IPS-20b (cell line): ENCODE measurements at regions not wholly inside any gene's neighbourhood (a gene's known extent, or its start where the extent isn't known, plus 50 kb on each side); places are given as distances from the start of the nearest gene placed in this dataset.
"Not testable (repeated sequence)": the region's sequence is repeated elsewhere in the genome, so short reads cannot be mapped to it uniquely, and the experiment has no call there.

Source experiments
- H3K27ac ChIP-seq: one replicate; pipeline ENCODE4 v1.5.1; 2013; ENCODE audit warnings: low read length
- H3K27me3 ChIP-seq: 2 replicates; pipeline ENCODE4 v1.6.1; 2013; ENCODE audit warnings: mild to moderate bottlenecking, low read length, inconsistent platforms; ENCODE audit not compliant: insufficient read depth
- H3K36me3 ChIP-seq: 2 replicates; pipeline ENCODE4 v1.6.1; 2013; ENCODE audit warnings: low read depth, mild to moderate bottlenecking, inconsistent platforms, low read length, moderate library complexity; ENCODE audit not compliant: insufficient read depth
- H3K4me1 ChIP-seq: 2 replicates; pipeline ENCODE4 v1.6.1; 2013; ENCODE audit warnings: mild to moderate bottlenecking, control low read depth, inconsistent platforms, low read length, moderate library complexity; ENCODE audit not compliant: insufficient read depth
- H3K4me3 ChIP-seq: 2 replicates; pipeline ENCODE4 v1.5.1; 2013; ENCODE audit warnings: mild to moderate bottlenecking, low read length, inconsistent platforms
- H3K9ac ChIP-seq: 2 replicates; pipeline ENCODE4 v1.6.1; 2013; ENCODE audit warnings: low read depth, mild to moderate bottlenecking, inconsistent platforms, low read length, moderate library complexity
- H3K9me3 ChIP-seq: 2 replicates; pipeline ENCODE4 v1.6.1; 2013; ENCODE audit warnings: mild to moderate bottlenecking, low read depth, low read length, inconsistent platforms; ENCODE audit not compliant: insufficient read depth

- Histone ChIP-seq H3K9ac (no peak overlapping the region), H3K27ac (no peak overlapping the region), H3K36me3 (no peaks in the 10 kb centered on the region), H3K4me1 (no peaks in the 10 kb centered on the region), H3K27me3 (no peaks in the 10 kb centered on the region), H3K4me3 (no peak overlapping the region), H3K9me3 (no peaks in the 10 kb centered on the region; the same call in 1 of the 2 replicates)
Measured at GRCh38 chr9:135173066-135173465, 85.6 kb downstream of the OLFM1 start.

- Histone ChIP-seq H3K9ac (no peak overlapping the region), H3K27ac (no peak overlapping the region), H3K9me3 (no peaks in the 10 kb centered on the region; the same call in 1 of the 2 replicates), H3K36me3 (no peaks in the 10 kb centered on the region), H3K27me3 (no peaks in the 10 kb centered on the region), H3K4me3 (no peak overlapping the region), H3K4me1 (no peaks in the 10 kb centered on the region)
Measured at GRCh38 chr9:135174248-135174647, 86.8 kb downstream of the OLFM1 start.

- Histone ChIP-seq H3K27me3 (no peaks in the 10 kb centered on the region), H3K9ac (no peak overlapping the region), H3K9me3 (no peaks in the 10 kb centered on the region; the same call in 1 of the 2 replicates), H3K27ac (no peak overlapping the region), H3K36me3 (no peaks in the 10 kb centered on the region), H3K4me3 (no peak overlapping the region), H3K4me1 (no peaks in the 10 kb centered on the region)
Measured at GRCh38 chr9:135174981-135175380, 87.5 kb downstream of the OLFM1 start.

GRCh38 chr9:135176284-135176683 lies 88.8 kb downstream of the OLFM1 start:
- H3K36me3 ChIP-seq = no peaks in the 10 kb centered on the region
- H3K27ac ChIP-seq = no peak overlapping the region
- no peak overlapping the region for H3K4me3 ChIP-seq
- H3K27me3 ChIP-seq = no peaks in the 10 kb centered on the region
- H3K9ac ChIP-seq = no peak overlapping the region
- no peaks in the 10 kb centered on the region for H3K4me1 ChIP-seq
- H3K9me3 ChIP-seq = no peaks in the 10 kb centered on the region; the same call in 1 of the 2 replicates

DNA sequence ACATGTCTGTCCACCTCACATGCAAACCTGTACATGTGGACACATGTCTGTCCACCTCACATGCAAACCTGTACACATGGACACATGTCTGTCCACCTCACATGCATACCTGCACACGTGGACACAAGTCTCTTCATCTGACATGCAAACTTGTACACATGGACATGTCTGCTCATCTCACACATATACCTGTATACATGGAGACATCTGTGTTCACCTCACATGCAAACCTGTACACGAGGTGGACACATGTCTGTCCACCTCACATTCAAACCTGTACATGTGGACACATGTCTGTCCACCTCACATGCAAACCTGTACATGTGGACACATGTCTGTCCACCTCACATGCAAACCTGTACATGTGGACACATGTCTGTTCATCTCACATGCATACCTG lies 90.1 kb downstream of the OLFM1 start:
- not testable (repeated sequence) for H3K27ac ChIP-seq, H3K4me1 ChIP-seq, H3K36me3 ChIP-seq, H3K9ac ChIP-seq, H3K27me3 ChIP-seq, H3K9me3 ChIP-seq, H3K4me3 ChIP-seq

GRCh38 chr9:135178498-135178897 lies 91.0 kb downstream of the OLFM1 start:
- H3K9me3 ChIP-seq = no peaks in the 10 kb centered on the region
- no peaks in the 10 kb centered on the region for H3K36me3 ChIP-seq
- no peak overlapping the region for H3K9ac ChIP-seq
- no peak overlapping the region for H3K4me3 ChIP-seq
- no peak overlapping the region for H3K27ac ChIP-seq
- no peaks in the 10 kb centered on the region for H3K4me1 ChIP-seq
- H3K27me3 ChIP-seq = no peaks in the 10 kb centered on the region

GRCh38 chr9:135179041-135179440 lies 91.6 kb downstream of the OLFM1 start:
- no peaks in the 10 kb centered on the region for H3K4me1 ChIP-seq
- no peaks in the 10 kb centered on the region for H3K27me3 ChIP-seq
- no peak overlapping the region for H3K9ac ChIP-seq
- no peak overlapping the region for H3K27ac ChIP-seq
- no peak overlapping the region for H3K4me3 ChIP-seq
- H3K36me3 ChIP-seq = no peaks in the 10 kb centered on the region
- no peaks in the 10 kb centered on the region for H3K9me3 ChIP-seq

GRCh38 chr9:135179976-135180375 lies 92.5 kb downstream of the OLFM1 start:
- H3K36me3 ChIP-seq = no peaks in the 10 kb centered on the region
- H3K27me3 ChIP-seq = no peaks in the 10 kb centered on the region
- H3K4me3 ChIP-seq = no peak overlapping the region
- H3K27ac ChIP-seq = no peak overlapping the region
- no peaks in the 10 kb centered on the region for H3K9me3 ChIP-seq
- H3K9ac ChIP-seq = no peak overlapping the region
- no peaks in the 10 kb centered on the region for H3K4me1 ChIP-seq

DNA sequence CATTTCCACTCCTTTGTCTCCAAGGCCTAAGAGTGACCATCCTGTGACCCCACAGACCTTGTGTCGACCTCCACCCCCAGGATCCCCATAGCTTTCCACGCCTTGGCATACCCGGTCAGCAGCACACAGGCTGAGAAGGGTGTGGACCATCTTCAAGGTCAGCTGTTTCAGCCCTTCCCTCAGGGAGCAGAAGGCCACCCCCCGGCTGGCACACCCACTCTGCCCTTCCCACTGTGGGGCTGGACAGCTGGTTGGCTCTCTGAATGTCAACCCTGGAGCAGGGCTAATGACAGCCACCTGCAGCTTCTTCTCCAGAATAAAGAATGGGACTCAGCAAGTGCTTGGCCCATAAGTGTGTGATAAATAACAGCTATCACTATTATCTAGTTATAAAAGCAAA lies 93.1 kb downstream of the OLFM1 start:
- no peaks in the 10 kb centered on the region for H3K27me3 ChIP-seq
- H3K4me1 ChIP-seq = no peaks in the 10 kb centered on the region
- H3K4me3 ChIP-seq = no peak overlapping the region
- H3K36me3 ChIP-seq = no peaks in the 10 kb centered on the region
- no peaks in the 10 kb centered on the region for H3K9me3 ChIP-seq
- no peak overlapping the region for H3K9ac ChIP-seq
- no peak overlapping the region for H3K27ac ChIP-seq

GRCh38 chr9:135181336-135181735 lies 93.9 kb downstream of the OLFM1 start:
- H3K27me3 ChIP-seq = no peaks in the 10 kb centered on the region

DNA sequence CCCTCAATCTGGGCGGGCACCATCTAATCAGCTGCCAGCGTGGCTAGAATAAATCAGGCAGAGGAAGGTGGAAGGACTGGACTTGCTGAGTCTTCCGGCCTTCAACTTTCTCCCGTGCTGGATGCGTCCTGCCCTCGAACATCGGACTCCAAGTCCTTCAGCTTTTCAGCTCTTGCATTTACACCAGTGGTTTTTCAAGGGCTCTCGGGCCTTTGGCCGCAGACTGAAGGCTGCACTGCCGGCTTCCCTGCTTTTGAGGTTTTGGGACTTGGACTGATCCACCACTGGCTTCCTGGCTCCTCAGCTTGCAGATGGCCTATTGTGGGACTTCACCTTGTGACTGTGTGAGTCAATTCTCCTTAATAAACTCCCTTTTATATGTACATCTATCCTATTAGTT lies 94.4 kb downstream of the OLFM1 start:
- not testable (repeated sequence) for H3K9ac ChIP-seq, H3K4me3 ChIP-seq, H3K27me3 ChIP-seq, H3K36me3 ChIP-seq, H3K27ac ChIP-seq, H3K4me1 ChIP-seq, H3K9me3 ChIP-seq

More at GRCh38 chr9:135181336-135181735, 93.9 kb downstream of the OLFM1 start:
- Histone ChIP-seq H3K9me3 (no peaks in the 10 kb centered on the region), H3K4me1 (no peaks in the 10 kb centered on the region), H3K4me3 (no peak overlapping the region), H3K9ac (no peak overlapping the region), H3K36me3 (no peaks in the 10 kb centered on the region), H3K27ac (no peak overlapping the region)

DNA sequence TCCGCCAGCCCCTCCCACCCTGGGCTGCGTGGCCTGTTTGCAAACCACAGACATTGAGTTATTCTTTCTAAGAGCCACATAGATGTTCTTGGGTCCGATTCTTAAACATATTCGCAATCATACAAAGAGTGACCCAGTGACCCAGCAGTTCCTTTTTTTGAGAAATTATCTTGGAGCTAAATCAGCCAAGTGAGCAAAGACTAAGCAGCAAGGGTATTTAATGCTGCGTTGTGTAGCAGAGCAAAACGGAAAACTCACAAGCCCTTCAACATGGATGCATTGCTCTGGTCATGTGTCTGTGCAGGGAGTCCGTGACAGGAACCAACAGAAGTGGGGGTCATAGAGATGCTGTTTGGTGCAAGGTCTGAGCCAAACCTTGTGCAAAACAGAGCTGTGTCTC lies 95.6 kb downstream of the OLFM1 start:
- Histone ChIP-seq H3K36me3 (no peaks in the 10 kb centered on the region), H3K9ac (no peak overlapping the region), H3K4me1 (no peaks in the 10 kb centered on the region), H3K27ac (no peak overlapping the region), H3K4me3 (no peak overlapping the region), H3K9me3 (no peaks in the 10 kb centered on the region), H3K27me3 (no peaks in the 10 kb centered on the region)
